Neuronal stem cell (in vitro differentiated cells): ENCODE measurements at regions not wholly inside any gene's neighbourhood (a gene's known extent, or its start where the extent isn't known, plus 50 kb on each side); places are given as distances from the start of the nearest gene placed in this dataset.

Experiments used
- DNase-seq: peaks from one replicate; pipeline ENCODE4 v3.0.0-alpha.2; 2013; ENCODE audit warnings: low spot score
- H2AFZ ChIP-seq: one replicate; pipeline ENCODE4 v1.6.1; 2013; ENCODE audit warnings: mild to moderate bottlenecking, low read length, inconsistent platforms
- H2AK5ac ChIP-seq: 2 replicates; pipeline ENCODE4 v1.6.1; 2013; ENCODE audit warnings: low read depth, mild to moderate bottlenecking, inconsistent platforms, low read length, moderate library complexity, mixed read lengths
- H2BK120ac ChIP-seq: 2 replicates; pipeline ENCODE4 v1.6.1; 2013; ENCODE audit warnings: low read depth, mild to moderate bottlenecking, inconsistent platforms, low read length, moderate library complexity, mixed read lengths
- H2BK12ac ChIP-seq: one replicate; pipeline ENCODE4 v1.6.1; 2013; ENCODE audit warnings: low read length, inconsistent platforms
- H2BK15ac ChIP-seq: 2 replicates; pipeline ENCODE4 v1.6.1; 2013; ENCODE audit warnings: mild to moderate bottlenecking, low read length, inconsistent platforms, mixed read lengths
- H2BK5ac ChIP-seq: one replicate; pipeline ENCODE4 v1.6.1; 2013; ENCODE audit warnings: inconsistent platforms, mild to moderate bottlenecking, low read length, moderate library complexity
- H3K14ac ChIP-seq: one replicate; pipeline ENCODE4 v1.6.1; 2013; ENCODE audit warnings: low read length, inconsistent platforms
- H3K18ac ChIP-seq: 2 replicates; pipeline ENCODE4 v1.6.1; 2013; ENCODE audit warnings: low read length, inconsistent platforms
- H3K23ac ChIP-seq: 2 replicates; pipeline ENCODE4 v1.6.1; 2013; ENCODE audit warnings: low read depth, mild to moderate bottlenecking, mixed read lengths, low read length, inconsistent platforms; ENCODE audit not compliant: poor library complexity
- H3K27ac ChIP-seq: replicated peaks from 3 replicates; pipeline ENCODE4 v1.5.1; 2013; ENCODE audit warnings: low read length, inconsistent platforms
- H3K27me3 ChIP-seq, 3 experiments: 2 replicates each; pipeline ENCODE4 v1.6.1; 2013; ENCODE audit warnings: low read length in 3 of 3, mild to moderate bottlenecking in 2 of 3, inconsistent platforms in 1 of 3, low read depth in 1 of 3, mixed read lengths in 1 of 3, moderate library complexity in 1 of 3; ENCODE audit not compliant: control insufficient read depth in 3 of 3, insufficient read depth in 3 of 3
- H3K36me3 ChIP-seq, 2 donors: replicated peaks in 1 of 2; 2 replicates each; pipeline ENCODE4 v1.6.1; 2013; ENCODE audit warnings: low read length in 2 of 2; ENCODE audit not compliant: control insufficient read depth in 2 of 2, insufficient read depth in 2 of 2
- H3K4ac ChIP-seq: 2 replicates; pipeline ENCODE4 v1.6.1; 2013; ENCODE audit warnings: inconsistent platforms, mild to moderate bottlenecking, low read length, moderate library complexity
- H3K4me1 ChIP-seq, 2 donors: 1 replicate in 1 of 2; 2 replicates in 1 of 2; pipeline ENCODE4 v1.6.1; 2013; ENCODE audit warnings: low read length in 2 of 2, low read depth in 1 of 2; ENCODE audit not compliant: control insufficient read depth in 2 of 2, insufficient read depth in 1 of 2
- H3K4me2 ChIP-seq: one replicate; pipeline ENCODE4 v1.6.1; 2013; ENCODE audit warnings: mild to moderate bottlenecking, low read length, inconsistent platforms; ENCODE audit not compliant: insufficient read depth, poor library complexity, severe bottlenecking
- H3K4me3 ChIP-seq, 2 donors: 2 replicates each; pipeline ENCODE4 v1.5.1; 2013; ENCODE audit warnings: low read length in 2 of 2, mild to moderate bottlenecking in 2 of 2, inconsistent platforms in 1 of 2, moderate library complexity in 1 of 2
- H3K79me1 ChIP-seq: one replicate; pipeline ENCODE4 v1.6.1; 2013; ENCODE audit warnings: low read depth, mild to moderate bottlenecking, inconsistent platforms, low read length, moderate library complexity
- H3K9ac ChIP-seq: one replicate; pipeline ENCODE4 v1.6.1; 2013; ENCODE audit warnings: mild to moderate bottlenecking, low read depth, low read length, inconsistent platforms; ENCODE audit not compliant: poor library complexity
- H3K9me3 ChIP-seq, 2 donors: replicated peaks in 1 of 2; 2 replicates each; pipeline versions ENCODE3 to v1.6.1; 2013; ENCODE audit warnings: low read length in 2 of 2, mild to moderate bottlenecking in 2 of 2, inconsistent platforms in 1 of 2, low read depth in 1 of 2, mixed read lengths in 1 of 2, moderate library complexity in 1 of 2; ENCODE audit not compliant: control insufficient read depth in 2 of 2, insufficient read depth in 1 of 2
- H4K8ac ChIP-seq: one replicate; pipeline ENCODE4 v1.6.1; 2013; ENCODE audit warnings: low read depth, mild to moderate bottlenecking, inconsistent platforms, low read length, moderate library complexity
- H4K91ac ChIP-seq: one replicate; pipeline ENCODE4 v1.6.1; 2013; ENCODE audit warnings: low read length, low read depth, mild to moderate bottlenecking, inconsistent platforms; ENCODE audit not compliant: poor library complexity
- WGBS, 2 donors: extraction: QIAGEN DNeasy Blood & Tissue Kit; methylation state at CpG; one replicate each; pipeline ENCODE4 v1.1.7; 2013; ENCODE audit warnings: missing lambda C conversion rate in 2 of 2, mixed read lengths in 1 of 2; ENCODE audit not compliant: insufficient read length in 2 of 2, insufficient replicate concordance in 1 of 2; ENCODE audit errors: extremely low coverage in 2 of 2; 5-methylcytosine and 5-hydroxymethylcytosine counted together

GRCh38 chr1:239067480-239067879, 318.9 kb upstream of the CHRM3 start:
- H3K79me1 ChIP-seq, result no peaks in the 10 kb centered on the region
- no peak overlapping the region for H2BK12ac ChIP-seq
- H3K4me3 ChIP-seq, result no peak overlapping the region
- no peak overlapping the region for H3K23ac ChIP-seq
- no peak overlapping the region for H3K14ac ChIP-seq
- no peak overlapping the region for H2AK5ac ChIP-seq
- DNase-seq, result no peak
- H3K36me3 ChIP-seq, result no peaks in the 10 kb centered on the region
- H3K18ac ChIP-seq, result no peak overlapping the region
- no peaks in the 10 kb centered on the region for H3K27me3 ChIP-seq
- no peak overlapping the region for H3K27ac ChIP-seq
- H2BK120ac ChIP-seq, result no peak overlapping the region
- no peak overlapping the region for H4K91ac ChIP-seq
- H3K9ac ChIP-seq, result no peak overlapping the region
- no peak overlapping the region for H2BK5ac ChIP-seq
- no peak overlapping the region for H4K8ac ChIP-seq
- H3K4me2 ChIP-seq, result no peak overlapping the region
- no peak overlapping the region for H2AFZ ChIP-seq
- no peaks in the 10 kb centered on the region for H3K9me3 ChIP-seq
- no peaks in the 10 kb centered on the region for H3K4me1 ChIP-seq
- no peak overlapping the region for H2BK15ac ChIP-seq
- no peak overlapping the region for H3K4ac ChIP-seq

- Histone ChIP-seq H3K18ac (no peak overlapping the region), H3K27me3 (no peaks in the 10 kb centered on the region), H3K14ac (no peak overlapping the region), H3K79me1 (no peaks in the 10 kb centered on the region), H3K36me3 (no peaks in the 10 kb centered on the region), H2BK5ac (no peak overlapping the region), H3K23ac (no peak overlapping the region), H3K9ac (no peak overlapping the region), H3K4me1 (no peaks in the 10 kb centered on the region), H3K4me2 (no peak overlapping the region), H3K9me3 (no peaks in the 10 kb centered on the region), H3K4me3 (no peak overlapping the region), H2AFZ (no peak overlapping the region), H2BK12ac (no peak overlapping the region), H4K8ac (no peak overlapping the region), H2BK120ac (no peak overlapping the region), H4K91ac (no peak overlapping the region), H3K27ac (no peak overlapping the region), H2AK5ac (no peak overlapping the region), H3K4ac (no peak overlapping the region), H2BK15ac (no peak overlapping the region)
- WGBS, 2 donors, result no CpG with 5 or more reads among the region's 1 CpG
- DNase-seq, result no peak
These were observed 319.3 kb upstream of the CHRM3 start for GRCh38 chr1:239067058-239067457.

DNA sequence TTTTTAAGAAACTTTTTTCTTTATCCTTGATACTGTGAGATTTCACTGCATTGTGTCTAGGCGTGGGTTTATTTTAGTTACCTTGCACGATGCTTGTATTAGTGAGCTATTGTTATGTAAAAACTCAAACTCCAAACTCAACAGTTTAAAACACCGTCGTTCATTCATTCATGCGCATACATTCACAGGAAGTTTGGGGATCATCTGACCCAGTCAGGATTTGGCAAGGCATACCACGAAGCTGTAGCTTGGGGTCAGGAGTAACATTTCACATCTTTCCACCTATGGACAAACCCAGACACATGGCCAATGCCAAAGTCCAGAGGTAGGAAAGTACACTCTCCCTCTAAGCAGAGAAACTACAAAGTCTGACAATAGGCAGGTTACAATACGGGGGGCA, 324.6 kb upstream of the CHRM3 start:
- Histone ChIP-seq H3K4me2 (no peak overlapping the region), H2BK12ac (no peak overlapping the region), H4K91ac (no peak overlapping the region), H3K9me3 (peaks cover 0 to 2% of the 10 kb centered on the region in 2 donors), H3K4me3 (no peak overlapping the region), H3K27me3 (no peaks in the 10 kb centered on the region), H2BK120ac (no peak overlapping the region), H3K27ac (no peak overlapping the region), H3K23ac (no peak overlapping the region), H2AK5ac (no peak overlapping the region), H3K4ac (no peak overlapping the region), H2BK5ac (no peak overlapping the region), H3K14ac (no peak overlapping the region), H3K79me1 (no peaks in the 10 kb centered on the region), H3K18ac (no peak overlapping the region), H4K8ac (no peak overlapping the region), H3K36me3 (no peaks in the 10 kb centered on the region), H3K9ac (no peak overlapping the region), H2AFZ (no peak overlapping the region), H2BK15ac (no peak overlapping the region), H3K4me1 (no peaks in the 10 kb centered on the region)
- no CpG with 5 or more reads among the region's 7 CpGs for WGBS, 2 donors
- no peak for DNase-seq

DNA sequence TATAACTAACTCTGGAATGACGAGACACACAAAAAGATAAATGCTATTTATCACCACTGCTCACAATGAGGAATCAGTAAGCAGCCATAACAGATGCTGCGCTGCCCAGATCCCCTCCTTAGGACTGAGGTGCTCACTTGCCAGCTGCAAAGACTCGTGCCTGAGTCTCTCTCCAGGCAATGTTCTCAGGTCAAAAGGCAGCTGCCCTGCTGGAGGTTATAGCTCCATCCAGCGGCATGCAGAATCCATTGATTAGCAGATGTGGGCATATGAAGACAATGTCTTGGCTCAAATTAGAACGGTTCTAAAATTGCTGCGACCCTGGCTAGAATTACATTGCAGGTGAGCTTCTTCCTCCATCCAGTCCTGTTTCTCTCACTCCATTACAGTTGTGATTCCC, 328.2 kb upstream of the CHRM3 start:
- H3K79me1 ChIP-seq, result no peaks in the 10 kb centered on the region
- H2BK5ac ChIP-seq, result no peak overlapping the region
- H3K4me3 ChIP-seq, result no peak overlapping the region
- WGBS, 2 donors, result no CpG with 5 or more reads among the region's 6 CpGs
- H3K23ac ChIP-seq, result no peak overlapping the region
- H3K14ac ChIP-seq, result no peak overlapping the region
- no peaks in the 10 kb centered on the region for H3K27me3 ChIP-seq
- no peak overlapping the region for H2BK120ac ChIP-seq
- no peaks in the 10 kb centered on the region for H3K36me3 ChIP-seq
- no peak for DNase-seq
- H3K4me1 ChIP-seq, result no peaks in the 10 kb centered on the region
- H3K18ac ChIP-seq, result no peak overlapping the region
- peaks cover 0 to 2% of the 10 kb centered on the region in 2 donors for H3K9me3 ChIP-seq
- no peak overlapping the region for H2BK15ac ChIP-seq
- H3K4me2 ChIP-seq, result no peak overlapping the region
- no peak overlapping the region for H3K9ac ChIP-seq
- H2BK12ac ChIP-seq, result no peak overlapping the region
- no peak overlapping the region for H2AK5ac ChIP-seq
- no peak overlapping the region for H2AFZ ChIP-seq
- H3K4ac ChIP-seq, result no peak overlapping the region
- H3K27ac ChIP-seq, result no peak overlapping the region
- H4K91ac ChIP-seq, result no peak overlapping the region
- no peak overlapping the region for H4K8ac ChIP-seq
